NT2/D1 (cell line): ENCODE measurements at regions not wholly inside any gene's neighbourhood (a gene's known extent, or its start where the extent isn't known, plus 50 kb on each side); places are given as distances from the start of the nearest gene placed in this dataset.

Experiments
- YY1 ChIP-seq: IDR thresholded peaks from 2 replicates; pipeline ENCODE4 v1.6.1; 2011; ENCODE audit not compliant: insufficient read length, insufficient read depth
- ZNF274 ChIP-seq: IDR thresholded peaks from 2 replicates; pipeline ENCODE4 v1.6.1; 2011; ENCODE audit warnings: mild to moderate bottlenecking, low read depth, low read length

DNA sequence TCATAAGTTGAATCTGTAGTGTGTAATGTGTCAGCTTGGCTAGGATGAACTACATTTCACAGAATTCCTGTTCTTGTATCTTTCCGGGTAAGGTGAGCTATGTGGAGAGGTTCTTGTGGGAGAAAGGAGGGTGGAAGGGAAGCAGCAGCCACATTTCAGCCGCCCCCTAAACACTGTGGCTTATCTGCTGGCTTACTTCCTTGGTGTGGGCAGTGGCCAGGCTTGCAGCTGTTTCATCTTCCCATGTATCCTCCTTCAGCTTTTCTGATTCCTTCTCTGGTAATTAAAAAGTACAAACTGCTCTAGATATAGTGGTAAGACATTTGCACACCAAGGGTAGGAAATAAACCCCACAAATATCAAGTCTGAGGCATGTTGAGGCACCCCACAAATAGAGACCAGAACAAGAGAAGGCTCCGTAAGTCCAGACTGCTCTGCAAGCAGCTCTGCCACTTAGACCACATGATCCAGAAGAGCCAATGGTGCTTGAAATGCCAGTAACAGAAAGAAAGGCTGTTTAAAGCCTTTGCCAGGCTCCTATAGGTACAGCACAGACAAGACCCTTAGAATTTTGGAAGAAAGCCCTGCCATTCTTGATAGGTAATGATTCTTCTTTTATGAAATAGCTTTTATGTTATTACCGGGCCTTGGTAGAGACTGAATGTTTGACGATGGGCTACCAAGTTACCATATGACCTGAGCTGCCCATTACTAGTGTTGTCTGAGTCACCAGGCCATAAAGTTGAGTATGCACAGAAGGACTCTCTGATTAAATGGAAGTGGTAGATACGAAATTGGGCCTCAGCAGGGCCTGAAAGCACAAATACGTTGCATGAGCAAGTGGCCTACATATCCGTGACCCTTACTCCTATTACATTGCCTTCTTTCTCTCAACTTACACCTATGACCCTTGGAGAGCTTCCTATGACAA lies 215.0 kb upstream of the SGK1 start:
- TF ChIP-seq YY1 (no peak), ZNF274 (no peak)
